IMR-90 (cell line): ENCODE measurements at regions not wholly inside any gene's neighbourhood (a gene's known extent, or its start where the extent isn't known, plus 50 kb on each side); places are given as distances from the start of the nearest gene placed in this dataset.
A peak's percentile ranks its signal among the peaks of the same experiment; 100 is the strongest.

ENCODE experiments used
- ATAC-seq: fragments of 200-7000 bp; cut with Tn5 transposase; 2 replicates; pipeline ENCODE4 v1.9.1; 2020; ENCODE audit warnings: low read depth, mild to moderate bottlenecking, moderate library complexity
- BruUV-seq: library from RNA; stranded (reverse); fragments of 400-500 nt; replicated peaks from 2 replicates; lab custom pipeline; 2021; lab: Mats Ljungman, UMichigan
- CTCF ChIA-PET: fragments of 300-600 bp; formaldehyde crosslinking; extraction: SDS; loops from one replicate; lab custom pipeline; 2021; ENCODE audit warnings: antibody characterized with exemption; lab: Yijun Ruan, JAX
- POLR2A ChIA-PET: fragments of 300-600 bp; sonication (Branson Sonifier 250); formaldehyde crosslinking; loops from one replicate; lab custom pipeline; 2022; ENCODE audit warnings: antibody characterized with exemption; ENCODE audit not compliant: unreplicated experiment; lab: Charles Lee
- DNase-seq: peaks from one replicate; pipeline ENCODE4 v3.0.0; 2013
- H2AFZ ChIP-seq: replicated peaks from 2 replicates; pipeline ENCODE3; 2013; ENCODE audit warnings: low read length, mild to moderate bottlenecking; ENCODE audit not compliant: poor library complexity
- H2AK5ac ChIP-seq: 2 replicates; pipeline ENCODE4 v1.6.1; 2013; ENCODE audit warnings: low read depth, low read length, inconsistent platforms
- H2AK9ac ChIP-seq: replicated peaks from 2 replicates; pipeline ENCODE3; 2013; ENCODE audit warnings: mild to moderate bottlenecking, low read depth, low read length, moderate library complexity; ENCODE audit not compliant: poor library complexity
- H2BK120ac ChIP-seq: 2 replicates; pipeline ENCODE4 v1.6.1; 2013; ENCODE audit warnings: low read depth, low read length, inconsistent platforms
- H2BK15ac ChIP-seq: 3 replicates; pipeline ENCODE4 v1.6.1; 2013; ENCODE audit warnings: low read depth, low read length, inconsistent platforms
- H2BK20ac ChIP-seq: 2 replicates; pipeline ENCODE4 v1.6.1; 2013; ENCODE audit warnings: low read depth, mild to moderate bottlenecking, inconsistent platforms, low read length, moderate library complexity
- H2BK5ac ChIP-seq: 2 replicates; pipeline ENCODE4 v1.6.1; 2013; ENCODE audit warnings: mild to moderate bottlenecking, low read depth, low read length, inconsistent platforms; ENCODE audit not compliant: poor library complexity, severe bottlenecking
- H3K14ac ChIP-seq: replicated peaks from 2 replicates; pipeline ENCODE4 v1.6.1; 2013; ENCODE audit warnings: low read depth, low read length, inconsistent platforms
- H3K18ac ChIP-seq: 2 replicates; pipeline ENCODE4 v1.6.1; 2013; ENCODE audit warnings: low read depth, low read length, control low read depth
- H3K23ac ChIP-seq: 2 replicates; pipeline ENCODE4 v1.6.1; 2013; ENCODE audit warnings: low read depth, low read length, inconsistent platforms
- H3K27ac ChIP-seq: 2 replicates; pipeline ENCODE4 v1.5.1; 2013; ENCODE audit warnings: mild to moderate bottlenecking, control low read depth, low read length; ENCODE audit not compliant: insufficient read depth
- H3K27me3 ChIP-seq: 2 replicates; pipeline ENCODE4 v1.6.1; 2013; ENCODE audit warnings: low read length; ENCODE audit not compliant: control insufficient read depth, insufficient read depth
- H3K36me3 ChIP-seq: 2 replicates; pipeline ENCODE4 v1.6.1; 2013; ENCODE audit warnings: low read length, mixed read lengths; ENCODE audit not compliant: control insufficient read depth, insufficient read depth
- H3K4ac ChIP-seq: 2 replicates; pipeline ENCODE4 v1.6.1; 2013; ENCODE audit warnings: low read depth, low read length, inconsistent platforms
- H3K4me1 ChIP-seq: 2 replicates; pipeline ENCODE4 v1.6.1; 2013; ENCODE audit warnings: low read length, mixed read lengths; ENCODE audit not compliant: control insufficient read depth, insufficient read depth
- H3K4me2 ChIP-seq: 2 replicates; pipeline ENCODE4 v1.6.1; 2013; ENCODE audit warnings: low read depth, mild to moderate bottlenecking, control low read depth, low read length, moderate library complexity
- H3K4me3 ChIP-seq: 2 replicates; pipeline ENCODE4 v1.5.1; 2013; ENCODE audit warnings: low read depth, mild to moderate bottlenecking, control low read depth, low read length, moderate library complexity; ENCODE audit not compliant: insufficient read depth
- H3K56ac ChIP-seq: 2 replicates; pipeline ENCODE4 v1.6.1; 2013; ENCODE audit warnings: low read length, inconsistent platforms; ENCODE audit not compliant: insufficient read depth; ENCODE audit errors: extremely low read depth
- H3K79me1 ChIP-seq, 2 experiments: 2 replicates each; pipeline ENCODE4 v1.6.1; 2013; ENCODE audit warnings: low read length in 2 of 2, inconsistent platforms in 1 of 2, low read depth in 1 of 2
- H3K9ac ChIP-seq: 2 replicates; pipeline ENCODE4 v1.6.1; 2013; ENCODE audit warnings: low read depth, low read length, control low read depth
- H3K9me1 ChIP-seq: 2 replicates; pipeline ENCODE4 v1.6.1; 2013; ENCODE audit warnings: low read length, inconsistent platforms; ENCODE audit not compliant: insufficient read depth
- H3K9me3 ChIP-seq: 2 replicates; pipeline ENCODE4 v1.6.1; 2013; ENCODE audit warnings: low read length; ENCODE audit not compliant: control insufficient read depth, insufficient read depth
- H4K20me1 ChIP-seq: 2 replicates; pipeline ENCODE4 v1.6.1; 2013; ENCODE audit warnings: low read length, inconsistent platforms; ENCODE audit not compliant: insufficient read depth
- H4K5ac ChIP-seq: 2 replicates; pipeline ENCODE4 v1.6.1; 2013; ENCODE audit warnings: mild to moderate bottlenecking, low read depth, low read length, control low read depth
- H4K8ac ChIP-seq, 2 experiments: 2 replicates each; pipeline ENCODE4 v1.6.1; 2013; ENCODE audit warnings: low read depth in 2 of 2, low read length in 2 of 2, control low read depth in 1 of 2, inconsistent platforms in 1 of 2
- H4K91ac ChIP-seq: 2 replicates; pipeline ENCODE4 v1.6.1; 2013; ENCODE audit warnings: low read depth, low read length, inconsistent platforms; ENCODE audit not compliant: insufficient read depth
- BHLHE40 ChIP-seq: fragments of 150-350 bp; IDR thresholded peaks from 2 replicates; pipeline ENCODE4 v1.6.1; 2016; ENCODE audit warnings: mild to moderate bottlenecking, low read depth, low read length
- CEBPB ChIP-seq: IDR thresholded peaks from 2 replicates; pipeline ENCODE4 v1.6.1; 2012; ENCODE audit warnings: low read depth, low read length, improper control_type of control experiment
- CHD1 ChIP-seq: IDR thresholded peaks from 2 replicates; pipeline ENCODE4 v1.6.1; 2012; ENCODE audit warnings: low read depth, low read length, improper control_type of control experiment
- FOS ChIP-seq: fragments of 150-350 bp; IDR thresholded peaks from 2 replicates; pipeline ENCODE4 v1.6.1; 2016; ENCODE audit warnings: low read depth, low read length
- MAZ ChIP-seq: IDR thresholded peaks from 2 replicates; pipeline ENCODE4 v1.6.1; 2012; ENCODE audit warnings: low read depth, mild to moderate bottlenecking, low read length, improper control_type of control experiment, moderate library complexity, borderline replicate concordance
- NFE2L2 ChIP-seq: fragments of 150-350 bp; IDR thresholded peaks from 2 replicates; pipeline ENCODE4 v1.6.1; 2016; ENCODE audit warnings: low read depth, mild to moderate bottlenecking, low read length
- RCOR1 ChIP-seq: IDR thresholded peaks from 2 replicates; pipeline ENCODE4 v1.6.1; 2012; ENCODE audit warnings: mild to moderate bottlenecking, low read length, improper control_type of control experiment; ENCODE audit not compliant: insufficient replicate concordance
- RFX5 ChIP-seq: IDR thresholded peaks from 2 replicates; pipeline ENCODE4 v1.8.0; 2012; ENCODE audit warnings: low read depth, mild to moderate bottlenecking, low read length, moderate library complexity
- WGBS, 2 experiments: methylation state at CpG; one replicate each; pipeline versions ENCODE4 v1.1.5 to v1.1.7; 2013; ENCODE audit warnings: missing lambda C conversion rate in 2 of 2; ENCODE audit not compliant: insufficient read length in 1 of 2; ENCODE audit errors: extremely low coverage in 2 of 2; 5-methylcytosine and 5-hydroxymethylcytosine counted together
- dilution Hi-C: fragments of 300-500 bp; cut with HindIII; formaldehyde crosslinking; loops from one replicate; pipeline ENCODE4 v1.14.3; 2018; ENCODE audit warnings: low sequenced_read_pairs; ENCODE audit not compliant: unreplicated experiment
- in situ Hi-C: fragments of 300-500 bp; cut with MboI; formaldehyde crosslinking; loops from 3 replicates; pipeline ENCODE4 v1.14.3; 2019; ENCODE audit warnings: low sequenced_read_pairs, inconsistent platforms, mixed read lengths
- intact Hi-C: fragments of 100-400 bp; cut with micrococcal nuclease; formaldehyde crosslinking; loops from 2 replicates; pipeline ENCODE4 v1.10.0; 2022
- TF ChIP-seq, protein P1 (sequence below): conservative IDR thresholded peaks from 2 replicates; pipeline ENCODE4 v1.5.1; 2012; ENCODE audit warnings: mild to moderate bottlenecking, low read depth, low read length, improper control_type of control experiment

DNA sequence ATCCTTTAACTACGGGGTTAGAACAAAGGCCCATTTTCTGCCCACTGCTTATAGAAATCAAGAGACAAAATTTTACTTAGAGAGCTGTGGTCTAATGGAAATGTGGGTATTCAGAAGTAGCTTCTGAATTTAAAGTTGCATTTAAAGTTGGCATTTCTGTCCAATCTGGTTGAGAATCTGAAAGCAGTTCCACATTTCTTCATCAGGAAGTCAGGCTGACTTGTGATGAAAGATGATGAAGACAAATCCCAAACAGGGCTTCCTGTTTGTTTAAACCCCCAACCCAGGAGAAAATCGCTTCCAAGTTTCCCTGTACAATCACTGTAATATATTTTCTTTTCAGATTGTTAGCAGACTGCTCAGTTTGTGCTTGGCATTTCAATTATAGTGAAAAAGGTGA lies 345.3 kb downstream of the SPRY1 start:
- Histone ChIP-seq H3K9ac (no peak overlapping the region), H2BK15ac (no peak overlapping the region), H4K5ac (0 out of 2 replicates have a peak overlapping the region, but pooled peaks have one; percentile 29), H3K14ac (peak overlapping the region; percentile 59; the same call in 1 of the 2 replicates), H3K4me2 (no peak overlapping the region), H3K56ac (no peak overlapping the region), H2BK5ac (no peak overlapping the region), H3K18ac (peak overlapping the region; percentile 23; the same call in 1 of the 2 replicates), H3K4me3 (no peak overlapping the region), H3K79me1 (no peaks in the 10 kb centered on the region), H3K27ac (no peak overlapping the region), H2BK120ac (peak overlapping the region; percentile 49; the same call in 1 of the 2 replicates), H3K4ac (peak overlapping the region; percentile 32; the same call in 1 of the 2 replicates), H3K9me3 (no peaks in the 10 kb centered on the region), H3K36me3 (no peaks in the 10 kb centered on the region), H4K91ac (no peak overlapping the region), H2AK9ac (no peak overlapping the region), H2AFZ (no peak overlapping the region), H2AK5ac (no peak overlapping the region), H2BK20ac (peak overlapping the region; percentile 41; the same call in 1 of the 2 replicates), H4K8ac (peak overlapping the region in 1 of 2 experiments; percentile 69; a peak in 1 of 4 replicates), H3K27me3 (no peaks in the 10 kb centered on the region), H4K20me1 (no peaks in the 10 kb centered on the region), H3K23ac (no peak overlapping the region; the same call in 1 of the 2 replicates), H3K9me1 (0 out of 2 replicates have a peak, but pooled peaks cover 3% of the 10 kb centered on the region), H3K4me1 (peaks cover 5% of the 10 kb centered on the region; the same call in 1 of the 2 replicates)
- WGBS, 2 experiments, result no CpG with 5 or more reads among the region's 2 CpGs
- DNase-seq (peak; percentile 4), ATAC-seq (no peak)
- dilution Hi-C loops, result no loop called here
- no TSS peak for BruUV-seq
- CTCF ChIA-PET, result interaction anchor here (0.7 kb wide), 1 partner anchor 80 kb away, joined by 3 read pairs; no protein-coding TSS in a partner anchor
- intact Hi-C loops, result no loop called here
- in situ Hi-C loops, result no loop called here
- POLR2A ChIA-PET, result no interaction called here
- no peak for TF ChIP-seq CEBPB
- no peak for TF ChIP-seq NFE2L2
- no peak for TF ChIP-seq CHD1
- TF ChIP-seq BHLHE40, result no peak
- TF ChIP-seq, protein P1, sequence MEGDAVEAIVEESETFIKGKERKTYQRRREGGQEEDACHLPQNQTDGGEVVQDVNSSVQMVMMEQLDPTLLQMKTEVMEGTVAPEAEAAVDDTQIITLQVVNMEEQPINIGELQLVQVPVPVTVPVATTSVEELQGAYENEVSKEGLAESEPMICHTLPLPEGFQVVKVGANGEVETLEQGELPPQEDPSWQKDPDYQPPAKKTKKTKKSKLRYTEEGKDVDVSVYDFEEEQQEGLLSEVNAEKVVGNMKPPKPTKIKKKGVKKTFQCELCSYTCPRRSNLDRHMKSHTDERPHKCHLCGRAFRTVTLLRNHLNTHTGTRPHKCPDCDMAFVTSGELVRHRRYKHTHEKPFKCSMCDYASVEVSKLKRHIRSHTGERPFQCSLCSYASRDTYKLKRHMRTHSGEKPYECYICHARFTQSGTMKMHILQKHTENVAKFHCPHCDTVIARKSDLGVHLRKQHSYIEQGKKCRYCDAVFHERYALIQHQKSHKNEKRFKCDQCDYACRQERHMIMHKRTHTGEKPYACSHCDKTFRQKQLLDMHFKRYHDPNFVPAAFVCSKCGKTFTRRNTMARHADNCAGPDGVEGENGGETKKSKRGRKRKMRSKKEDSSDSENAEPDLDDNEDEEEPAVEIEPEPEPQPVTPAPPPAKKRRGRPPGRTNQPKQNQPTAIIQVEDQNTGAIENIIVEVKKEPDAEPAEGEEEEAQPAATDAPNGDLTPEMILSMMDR, result no peak
- no peak for TF ChIP-seq RCOR1
- no peak for TF ChIP-seq FOS
- no peak for TF ChIP-seq MAZ
- no peak for TF ChIP-seq RFX5
